Parathyroid adenoma (tissue), 2 donors: ENCODE measurements at regions not wholly inside any gene's neighbourhood (a gene's known extent, or its start where the extent isn't known, plus 50 kb on each side); places are given as distances from the start of the nearest gene placed in this dataset.

Experiments used
- H2AFZ ChIP-seq: fragments of 300-600 bp; sonication (generic); one replicate; pipeline ENCODE4 v1.7.0; 2017; ENCODE audit warnings: antibody characterized with exemption, mild to moderate bottlenecking
- H3K27ac ChIP-seq: fragments of 300-600 bp; sonication (generic); one replicate; pipeline ENCODE4 v1.7.0; 2017
- H3K27me3 ChIP-seq: fragments of 300-600 bp; sonication (generic); one replicate; pipeline ENCODE4 v1.7.0; 2017; ENCODE audit warnings: low read length; ENCODE audit not compliant: control insufficient read depth, insufficient read depth
- H3K36me3 ChIP-seq: fragments of 300-600 bp; sonication (generic); one replicate; pipeline ENCODE4 v1.7.0; 2017; ENCODE audit warnings: low read length; ENCODE audit not compliant: control insufficient read depth, insufficient read depth
- H3K4me1 ChIP-seq: fragments of 300-600 bp; sonication (generic); one replicate; pipeline ENCODE4 v1.7.0; 2017; ENCODE audit warnings: control low read depth
- H3K4me2 ChIP-seq: fragments of 300-600 bp; sonication (generic); one replicate; pipeline ENCODE4 v1.7.0; 2017; ENCODE audit warnings: low read length
- H3K4me3 ChIP-seq: fragments of 300-600 bp; sonication (generic); one replicate; pipeline ENCODE4 v1.7.0; 2017; ENCODE audit warnings: low read depth, low read length
- H3K79me2 ChIP-seq: fragments of 300-600 bp; sonication (generic); one replicate; pipeline ENCODE4 v1.7.0; 2017; ENCODE audit warnings: control low read depth
- H3K9ac ChIP-seq: fragments of 300-600 bp; sonication (generic); one replicate; pipeline ENCODE4 v1.7.0; 2017; ENCODE audit warnings: mild to moderate bottlenecking
- H3K9me3 ChIP-seq: fragments of 300-600 bp; sonication (generic); one replicate; pipeline ENCODE4 v1.7.0; 2017; ENCODE audit warnings: low read length; ENCODE audit not compliant: control insufficient read depth
- TF ChIP-seq, protein P1 (sequence below): fragments of 300-600 bp; sonication (generic); IDR thresholded peaks from one replicate; pipeline ENCODE4 v1.7.0; 2017; ENCODE audit warnings: antibody characterized with exemption, mild to moderate bottlenecking
- donor health status: primary hyperparathyroidism.

DNA sequence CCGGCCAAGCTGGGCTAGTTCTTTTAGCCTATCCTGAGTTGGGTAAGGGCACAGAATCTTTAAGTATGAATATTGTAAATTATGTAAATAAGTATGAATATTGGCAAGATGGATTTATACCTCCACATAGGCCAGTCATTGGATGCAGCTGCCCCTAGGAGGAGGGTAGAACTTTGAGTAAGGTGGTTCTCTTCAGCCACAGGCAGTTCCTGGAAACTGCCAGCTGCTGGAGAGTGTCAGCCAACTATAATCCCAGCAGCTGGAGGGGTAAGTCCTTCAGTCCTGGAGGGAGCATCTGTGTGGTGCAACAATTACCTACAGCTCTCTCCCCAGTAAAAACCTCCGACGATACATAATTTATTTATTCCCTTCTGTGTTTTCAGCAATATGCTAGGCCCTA lies 65.8 kb upstream of the TMPO start:
- no peaks in the 10 kb centered on the region for H3K79me2 ChIP-seq
- no peak overlapping the region for H3K4me3 ChIP-seq
- H3K27ac ChIP-seq: no peak overlapping the region
- H3K4me2 ChIP-seq: no peak overlapping the region
- H3K36me3 ChIP-seq: no peaks in the 10 kb centered on the region
- no peak overlapping the region for H2AFZ ChIP-seq
- H3K4me1 ChIP-seq: no peaks in the 10 kb centered on the region
- no peaks in the 10 kb centered on the region for H3K9me3 ChIP-seq
- no peak overlapping the region for H3K9ac ChIP-seq
- TF ChIP-seq, protein P1, sequence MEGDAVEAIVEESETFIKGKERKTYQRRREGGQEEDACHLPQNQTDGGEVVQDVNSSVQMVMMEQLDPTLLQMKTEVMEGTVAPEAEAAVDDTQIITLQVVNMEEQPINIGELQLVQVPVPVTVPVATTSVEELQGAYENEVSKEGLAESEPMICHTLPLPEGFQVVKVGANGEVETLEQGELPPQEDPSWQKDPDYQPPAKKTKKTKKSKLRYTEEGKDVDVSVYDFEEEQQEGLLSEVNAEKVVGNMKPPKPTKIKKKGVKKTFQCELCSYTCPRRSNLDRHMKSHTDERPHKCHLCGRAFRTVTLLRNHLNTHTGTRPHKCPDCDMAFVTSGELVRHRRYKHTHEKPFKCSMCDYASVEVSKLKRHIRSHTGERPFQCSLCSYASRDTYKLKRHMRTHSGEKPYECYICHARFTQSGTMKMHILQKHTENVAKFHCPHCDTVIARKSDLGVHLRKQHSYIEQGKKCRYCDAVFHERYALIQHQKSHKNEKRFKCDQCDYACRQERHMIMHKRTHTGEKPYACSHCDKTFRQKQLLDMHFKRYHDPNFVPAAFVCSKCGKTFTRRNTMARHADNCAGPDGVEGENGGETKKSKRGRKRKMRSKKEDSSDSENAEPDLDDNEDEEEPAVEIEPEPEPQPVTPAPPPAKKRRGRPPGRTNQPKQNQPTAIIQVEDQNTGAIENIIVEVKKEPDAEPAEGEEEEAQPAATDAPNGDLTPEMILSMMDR: no peak
- H3K27me3 ChIP-seq: no peaks in the 10 kb centered on the region

DNA sequence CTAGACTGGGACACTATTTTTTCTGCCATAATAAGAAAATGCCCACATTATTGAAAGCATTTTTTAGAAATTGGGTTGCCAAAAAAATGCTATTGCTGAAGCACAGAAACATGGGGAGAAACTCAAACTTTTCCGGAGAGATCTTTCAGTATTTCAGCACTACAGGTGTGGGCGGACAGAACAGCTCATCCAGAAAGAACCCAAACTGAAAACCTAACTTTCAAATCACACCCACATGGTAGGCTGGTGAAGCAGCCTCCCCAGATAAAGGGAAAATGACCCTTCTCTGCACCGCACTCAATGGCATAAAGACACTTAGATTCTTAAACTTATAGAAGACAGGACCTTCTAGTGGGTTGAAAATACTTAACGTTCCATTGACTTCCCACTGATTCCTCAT lies 62.3 kb upstream of the TMPO start:
- H3K27me3 ChIP-seq: no peaks in the 10 kb centered on the region

DNA sequence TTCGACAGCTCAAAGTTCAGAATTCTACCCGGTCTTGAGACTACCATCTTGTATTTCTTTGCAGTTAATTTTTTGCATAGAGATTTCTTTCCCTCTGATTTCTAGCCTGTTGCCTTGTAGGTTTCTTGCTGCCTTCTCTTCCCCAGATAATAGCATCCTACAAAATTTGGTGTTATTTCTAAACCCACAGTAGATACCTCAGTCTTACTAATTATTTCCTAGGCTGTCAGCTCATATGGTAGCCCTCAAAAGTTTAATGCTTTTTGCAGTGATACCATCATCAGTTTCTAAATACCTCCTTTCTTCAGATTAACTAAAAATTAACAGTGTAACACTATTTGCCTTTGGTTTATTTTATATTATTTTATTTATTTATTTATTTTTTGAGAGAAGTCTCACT lies 61.9 kb upstream of the TMPO start:
- H3K27ac ChIP-seq: no peak overlapping the region
- no peak overlapping the region for H3K4me3 ChIP-seq
- H3K9ac ChIP-seq: no peak overlapping the region
- no peaks in the 10 kb centered on the region for H3K27me3 ChIP-seq
- TF ChIP-seq, protein P1: no peak
- H3K36me3 ChIP-seq: no peaks in the 10 kb centered on the region
- no peak overlapping the region for H3K4me2 ChIP-seq
- H3K4me1 ChIP-seq: peaks cover 2% of the 10 kb centered on the region
- no peak overlapping the region for H2AFZ ChIP-seq
- no peaks in the 10 kb centered on the region for H3K9me3 ChIP-seq
- no peaks in the 10 kb centered on the region for H3K79me2 ChIP-seq

More for the DNA sequence above, 62.3 kb upstream of the TMPO start:
- TF ChIP-seq, protein P1: no peak
- Histone ChIP-seq H3K4me1 (peaks cover 2% of the 10 kb centered on the region), H2AFZ (no peak overlapping the region), H3K79me2 (no peaks in the 10 kb centered on the region), H3K4me3 (no peak overlapping the region), H3K4me2 (no peak overlapping the region), H3K9ac (no peak overlapping the region), H3K36me3 (no peaks in the 10 kb centered on the region), H3K9me3 (no peaks in the 10 kb centered on the region), H3K27ac (no peak overlapping the region)

DNA sequence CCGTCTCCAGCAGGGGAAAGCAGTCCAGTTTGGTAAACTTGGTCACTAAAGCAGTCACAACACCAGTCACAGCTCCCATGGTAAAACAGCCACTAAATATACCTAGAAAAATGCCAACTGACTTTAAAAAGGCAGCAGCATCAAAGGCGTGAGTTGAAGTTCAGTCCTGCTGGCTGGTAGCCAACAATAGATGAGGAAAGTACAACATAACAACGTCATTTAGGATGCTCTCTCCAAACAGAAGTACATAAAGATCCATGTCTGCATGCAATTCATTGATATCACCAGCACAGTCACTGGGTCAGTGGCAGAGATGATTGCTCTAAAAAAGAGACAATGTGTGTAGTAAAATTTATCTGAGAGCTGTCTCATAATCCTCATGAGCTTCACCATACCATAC lies 59.3 kb upstream of the TMPO start:
- no peaks in the 10 kb centered on the region for H3K79me2 ChIP-seq
- peak overlapping the region; percentile 98 for H2AFZ ChIP-seq
- H3K4me2 ChIP-seq: no peak overlapping the region
- H3K9me3 ChIP-seq: no peaks in the 10 kb centered on the region
- no peak overlapping the region for H3K9ac ChIP-seq
- TF ChIP-seq, protein P1: no peak
- no peaks in the 10 kb centered on the region for H3K36me3 ChIP-seq
- H3K4me3 ChIP-seq: no peak overlapping the region
- H3K4me1 ChIP-seq: peaks cover 2% of the 10 kb centered on the region
- no peaks in the 10 kb centered on the region for H3K27me3 ChIP-seq
- no peak overlapping the region for H3K27ac ChIP-seq
